ENCODE measurements at regions not wholly inside any gene's neighbourhood (a gene's known extent, or its start where the extent isn't known, plus 50 kb on each side); places are given as distances from the start of the nearest gene placed in this dataset.

DNA sequence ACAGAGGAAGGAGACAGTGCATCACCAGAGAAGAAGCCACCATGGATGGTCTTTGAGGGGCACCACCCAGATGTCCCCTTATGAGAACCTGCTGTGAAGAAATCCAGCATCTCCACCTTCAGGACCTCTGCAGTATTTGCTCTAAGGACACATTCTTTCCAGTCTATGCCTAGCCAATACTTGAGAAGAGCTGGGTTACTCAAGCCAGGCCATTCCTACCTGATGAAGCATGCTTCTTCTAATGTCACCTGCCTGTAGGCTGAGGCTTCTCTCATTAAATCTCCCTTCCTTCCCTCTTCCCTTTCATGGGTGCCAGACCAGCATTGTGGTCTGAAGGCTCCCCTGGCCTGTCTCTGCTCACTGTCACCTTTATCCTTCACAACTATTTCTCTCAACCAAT, 654.5 kb upstream of the AUTS2 start:
- H3K27me3 Mint-ChIP-seq: no peaks in the 10 kb centered on the region
- H3K9me3 Mint-ChIP-seq: no peaks in the 10 kb centered on the region
- DNase-seq (ENCODE audit: extremely low spot score, unreplicated experiment): no peak
- no peaks in the 10 kb centered on the region for H3K36me3 Mint-ChIP-seq
- no peak overlapping the region for H3K4me3 Mint-ChIP-seq
- TF ChIP-seq, protein P1, sequence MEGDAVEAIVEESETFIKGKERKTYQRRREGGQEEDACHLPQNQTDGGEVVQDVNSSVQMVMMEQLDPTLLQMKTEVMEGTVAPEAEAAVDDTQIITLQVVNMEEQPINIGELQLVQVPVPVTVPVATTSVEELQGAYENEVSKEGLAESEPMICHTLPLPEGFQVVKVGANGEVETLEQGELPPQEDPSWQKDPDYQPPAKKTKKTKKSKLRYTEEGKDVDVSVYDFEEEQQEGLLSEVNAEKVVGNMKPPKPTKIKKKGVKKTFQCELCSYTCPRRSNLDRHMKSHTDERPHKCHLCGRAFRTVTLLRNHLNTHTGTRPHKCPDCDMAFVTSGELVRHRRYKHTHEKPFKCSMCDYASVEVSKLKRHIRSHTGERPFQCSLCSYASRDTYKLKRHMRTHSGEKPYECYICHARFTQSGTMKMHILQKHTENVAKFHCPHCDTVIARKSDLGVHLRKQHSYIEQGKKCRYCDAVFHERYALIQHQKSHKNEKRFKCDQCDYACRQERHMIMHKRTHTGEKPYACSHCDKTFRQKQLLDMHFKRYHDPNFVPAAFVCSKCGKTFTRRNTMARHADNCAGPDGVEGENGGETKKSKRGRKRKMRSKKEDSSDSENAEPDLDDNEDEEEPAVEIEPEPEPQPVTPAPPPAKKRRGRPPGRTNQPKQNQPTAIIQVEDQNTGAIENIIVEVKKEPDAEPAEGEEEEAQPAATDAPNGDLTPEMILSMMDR (conservative IDR thresholded peaks at IDR 0.05): no peak
- H3K27ac Mint-ChIP-seq: no peak overlapping the region
- H3K4me1 Mint-ChIP-seq (ENCODE audit: unreplicated experiment): no peaks in the 10 kb centered on the region

DNA sequence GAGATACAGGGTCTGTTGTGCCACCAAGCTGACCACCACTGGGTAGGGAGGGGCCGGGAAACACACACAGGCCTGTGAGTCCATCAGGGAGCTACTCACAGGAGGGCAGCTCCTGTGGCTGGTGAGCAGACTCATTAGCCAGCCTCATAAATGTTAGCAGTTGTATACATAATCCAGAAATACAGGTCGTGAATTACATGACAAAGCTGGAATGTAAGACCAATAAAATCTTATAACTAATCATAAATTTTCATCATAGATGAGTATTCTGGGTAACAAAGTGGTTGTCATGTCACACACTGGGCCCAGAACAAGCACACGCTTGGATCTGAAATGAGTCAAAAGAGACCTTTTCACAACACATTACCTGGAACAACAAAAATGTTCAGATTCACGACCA, 642.6 kb upstream of the AUTS2 start:
- TF ChIP-seq, protein P1 (conservative IDR thresholded peaks at IDR 0.05): no peak
- H3K9me3 Mint-ChIP-seq: no peaks in the 10 kb centered on the region

DNA sequence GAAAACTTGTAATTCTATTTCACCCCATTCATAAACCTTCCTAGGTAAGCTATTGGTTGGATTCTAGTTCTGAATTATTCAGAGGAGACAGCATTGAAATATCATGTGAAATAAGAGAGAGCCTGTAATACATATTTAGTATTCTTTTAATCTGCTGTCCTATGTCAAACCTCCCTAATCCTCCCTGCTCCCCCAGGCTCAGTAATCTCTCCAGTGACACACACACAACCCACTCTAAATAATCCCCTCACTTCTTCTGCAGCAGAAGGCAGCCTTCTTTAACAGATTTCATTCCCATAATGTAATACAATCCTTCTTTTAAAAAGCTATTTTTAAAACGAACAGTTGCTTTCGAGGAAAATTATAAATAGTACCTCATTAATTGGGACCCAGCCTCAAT, 639.7 kb upstream of the AUTS2 start:
- H3K27ac Mint-ChIP-seq: no peak overlapping the region
- TF ChIP-seq, protein P1 (conservative IDR thresholded peaks at IDR 0.05): no peak
- H3K4me1 Mint-ChIP-seq (ENCODE audit: unreplicated experiment): no peaks in the 10 kb centered on the region
- H3K4me3 Mint-ChIP-seq: no peak overlapping the region
- H3K36me3 Mint-ChIP-seq: no peaks in the 10 kb centered on the region
- H3K27me3 Mint-ChIP-seq: peaks cover 3% of the 10 kb centered on the region
- no peak for DNase-seq (ENCODE audit: extremely low spot score, unreplicated experiment)
- H3K9me3 Mint-ChIP-seq: no peaks in the 10 kb centered on the region

More for the DNA sequence above, 642.6 kb upstream of the AUTS2 start:
- Mint-ChIP-seq H3K4me3 (no peak overlapping the region), H3K27ac (no peak overlapping the region), H3K4me1 (ENCODE audit: unreplicated experiment) (no peaks in the 10 kb centered on the region), H3K27me3 (peaks cover 3% of the 10 kb centered on the region), H3K36me3 (no peaks in the 10 kb centered on the region)
- no peak for DNase-seq (ENCODE audit: extremely low spot score, unreplicated experiment)

DNA sequence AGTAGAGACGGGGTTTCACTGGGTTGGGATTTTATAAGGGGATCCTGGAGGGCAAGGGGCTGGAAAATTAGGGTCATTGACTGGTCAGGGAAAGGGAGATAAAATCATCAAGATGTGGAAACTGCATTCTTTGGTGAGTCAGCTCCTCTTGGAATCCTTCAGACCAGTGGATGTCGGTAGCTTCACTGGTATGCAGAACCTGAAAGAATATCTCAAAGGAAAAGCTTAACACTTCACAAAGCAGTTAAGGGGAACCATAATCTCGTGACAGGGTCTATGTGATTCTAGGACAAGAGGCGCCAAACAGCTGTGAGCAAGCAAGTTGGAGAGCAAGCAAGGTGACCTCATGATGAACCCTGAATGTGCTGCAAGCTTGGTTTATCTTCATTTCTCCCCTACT, 634.7 kb upstream of the AUTS2 start:
- peaks cover 5% of the 10 kb centered on the region for H3K9me3 Mint-ChIP-seq

DNA sequence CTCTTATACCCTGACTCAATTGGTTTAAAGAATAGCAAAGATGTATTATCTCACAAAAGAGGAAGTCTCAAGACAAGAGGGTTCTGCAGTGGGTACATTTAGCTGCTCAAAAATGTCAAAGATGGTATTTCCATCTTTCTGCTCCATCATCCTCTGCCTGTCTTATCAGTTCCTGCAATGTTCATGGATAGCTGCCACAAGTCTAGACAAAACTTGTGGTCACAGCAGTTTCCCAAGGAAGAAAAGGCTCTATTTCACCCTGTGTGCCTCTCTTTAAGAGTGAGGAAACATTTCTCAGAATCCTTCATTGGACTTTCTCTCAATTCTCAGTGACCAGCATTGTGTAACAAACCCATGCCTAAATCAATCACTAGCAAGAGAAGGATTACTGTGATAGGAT, 634.2 kb upstream of the AUTS2 start:
- TF ChIP-seq, protein P1 (conservative IDR thresholded peaks at IDR 0.05): no peak
- peaks cover 5% of the 10 kb centered on the region for H3K9me3 Mint-ChIP-seq
- no peak overlapping the region for H3K27ac Mint-ChIP-seq
- no peaks in the 10 kb centered on the region for H3K27me3 Mint-ChIP-seq
- H3K4me3 Mint-ChIP-seq: no peak overlapping the region
- H3K36me3 Mint-ChIP-seq: no peaks in the 10 kb centered on the region
- no peak for DNase-seq (ENCODE audit: extremely low spot score, unreplicated experiment)
- H3K4me1 Mint-ChIP-seq (ENCODE audit: unreplicated experiment): no peaks in the 10 kb centered on the region

More for the DNA sequence above, 634.7 kb upstream of the AUTS2 start:
- DNase-seq (ENCODE audit: extremely low spot score, unreplicated experiment): no peak
- Mint-ChIP-seq H3K4me3 (no peak overlapping the region), H3K36me3 (no peaks in the 10 kb centered on the region), H3K27me3 (no peaks in the 10 kb centered on the region), H3K27ac (no peak overlapping the region), H3K4me1 (ENCODE audit: unreplicated experiment) (no peaks in the 10 kb centered on the region)
- TF ChIP-seq, protein P1 (conservative IDR thresholded peaks at IDR 0.05): no peak

DNA sequence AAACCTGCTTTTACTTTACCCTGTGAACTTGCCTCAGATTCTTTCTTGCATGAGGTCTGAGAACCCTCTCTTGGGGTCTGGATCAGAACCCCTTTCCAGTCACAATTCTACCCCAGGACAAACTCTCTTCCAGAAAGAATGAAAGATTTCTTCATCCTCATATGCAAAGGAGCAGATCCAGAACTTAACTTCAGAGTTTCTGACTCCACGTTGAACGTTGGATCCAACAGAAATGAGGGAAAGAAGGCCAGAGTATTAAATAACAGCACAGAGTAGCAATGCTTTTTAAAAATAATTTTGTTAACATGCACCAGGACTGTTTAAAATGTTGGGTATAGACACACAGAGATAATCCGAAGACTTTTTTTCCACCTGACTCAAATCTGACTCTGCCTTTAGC, 632.9 kb upstream of the AUTS2 start:
- no peak overlapping the region for H3K27ac Mint-ChIP-seq

More for the DNA sequence above, 632.9 kb upstream of the AUTS2 start:
- TF ChIP-seq, protein P1 (conservative IDR thresholded peaks at IDR 0.05): no peak
- H3K4me1 Mint-ChIP-seq (ENCODE audit: unreplicated experiment): no peaks in the 10 kb centered on the region
- peaks cover 5% of the 10 kb centered on the region for H3K9me3 Mint-ChIP-seq
- no peak overlapping the region for H3K4me3 Mint-ChIP-seq
- H3K36me3 Mint-ChIP-seq: no peaks in the 10 kb centered on the region
- DNase-seq (ENCODE audit: extremely low spot score, unreplicated experiment): no peak
- no peaks in the 10 kb centered on the region for H3K27me3 Mint-ChIP-seq

Data from type B pancreatic cell (in vitro differentiated cells).